OCI-LY7 (cell line): ENCODE measurements at regions not wholly inside any gene's neighbourhood (a gene's known extent, or its start where the extent isn't known, plus 50 kb on each side); places are given as distances from the start of the nearest gene placed in this dataset.
"Not testable (repeated sequence)": the region's sequence is repeated elsewhere in the genome, so short reads cannot be mapped to it uniquely, and the experiment has no call there.

Experiments
- BruUV-seq: library from RNA; stranded (reverse); fragments of 400-500 nt; replicated peaks from 2 replicates; lab custom pipeline; 2021; lab: Mats Ljungman, UMichigan
- CTCF ChIA-PET: fragments of 300-600 bp; sonication (Branson Sonifier 250); formaldehyde crosslinking; loops from one replicate; lab custom pipeline; 2022; ENCODE audit warnings: antibody characterized with exemption; ENCODE audit not compliant: unreplicated experiment; lab: Charles Lee
- POLR2A ChIA-PET: fragments of 300-600 bp; sonication (Branson Sonifier 250); formaldehyde crosslinking; loops from one replicate; lab custom pipeline; 2022; ENCODE audit warnings: antibody characterized with exemption; lab: Charles Lee
- DNase-seq: peaks from one replicate; pipeline ENCODE4 v3.0.0-alpha.2; 2015; ENCODE audit warnings: low spot score
- H2AFZ ChIP-seq: fragments of 200-600 bp; sonication (generic), shearing (Covaris generic); 2 replicates; pipeline ENCODE4 v1.6.1; 2014; ENCODE audit warnings: mild to moderate bottlenecking, antibody characterized with exemption, low read length, moderate library complexity
- H3K27ac ChIP-seq: fragments of 200-600 bp; sonication (generic); 2 replicates; pipeline ENCODE4 v1.5.1; 2014; ENCODE audit warnings: mixed run types, low read depth, mild to moderate bottlenecking, moderate library complexity, low read length, inconsistent platforms; ENCODE audit not compliant: poor library complexity, severe bottlenecking
- H3K36me3 ChIP-seq: fragments of 200-600 bp; sonication (generic); 2 replicates; pipeline ENCODE4 v1.6.1; 2014; ENCODE audit warnings: mild to moderate bottlenecking, antibody characterized with exemption, low read length, moderate library complexity, mixed read lengths; ENCODE audit not compliant: insufficient read depth
- H3K4me1 ChIP-seq: fragments of 200-600 bp; sonication (generic); 2 replicates; pipeline ENCODE4 v1.5.1; 2014; ENCODE audit warnings: mild to moderate bottlenecking, low read length; ENCODE audit not compliant: insufficient read depth, poor library complexity, severe bottlenecking
- H3K4me2 ChIP-seq: fragments of 200-600 bp; sonication (generic); 2 replicates; pipeline ENCODE4 v1.6.1; 2014; ENCODE audit warnings: mild to moderate bottlenecking, low read length
- H3K4me3 ChIP-seq: fragments of 200-600 bp; sonication (generic); 2 replicates; pipeline ENCODE4 v1.5.1; 2014; ENCODE audit warnings: mild to moderate bottlenecking, low read depth, low read length; ENCODE audit not compliant: poor library complexity, severe bottlenecking
- H3K79me2 ChIP-seq: fragments of 200-600 bp; sonication (generic); 2 replicates; pipeline ENCODE4 v1.6.1; 2016; ENCODE audit warnings: low read depth, mild to moderate bottlenecking, low read length, moderate library complexity, mixed read lengths; ENCODE audit not compliant: insufficient read depth
- H3K9me2 ChIP-seq: fragments of 200-600 bp; sonication (generic); 2 replicates; pipeline ENCODE4 v1.6.1; 2016; ENCODE audit warnings: mild to moderate bottlenecking, low read length, mixed read lengths; ENCODE audit not compliant: insufficient read depth
- H3K9me3 ChIP-seq: fragments of 200-600 bp; sonication (generic); 2 replicates; pipeline ENCODE4 v1.6.1; 2014; ENCODE audit warnings: mild to moderate bottlenecking, mixed run types, low read length, mixed read lengths
- H4K20me1 ChIP-seq: fragments of 200-600 bp; sonication (generic); 2 replicates; pipeline ENCODE4 v1.6.1; 2014; ENCODE audit warnings: mild to moderate bottlenecking, antibody characterized with exemption, low read length, moderate library complexity, mixed read lengths; ENCODE audit not compliant: insufficient read depth
- EZH2phosphoT487 ChIP-seq: fragments of 200-600 bp; sonication (generic); IDR thresholded peaks from 2 replicates; pipeline ENCODE4 v1.6.1; 2018; ENCODE audit warnings: low read depth, borderline replicate concordance, mild to moderate bottlenecking, mixed run types, antibody characterized with exemption, low read length, moderate library complexity, mixed read lengths
- intact Hi-C: fragments of 100-400 bp; cut with micrococcal nuclease; formaldehyde crosslinking; loops from one replicate; pipeline ENCODE4 v1.10.0; 2022; ENCODE audit not compliant: unreplicated experiment
- TF ChIP-seq, protein P1 (sequence below): fragments of 200-600 bp; sonication (generic); conservative IDR thresholded peaks from 2 replicates; pipeline ENCODE4 v1.5.1; 2014; ENCODE audit warnings: mild to moderate bottlenecking, antibody characterized with exemption, low read length, moderate library complexity, mixed read lengths

DNA sequence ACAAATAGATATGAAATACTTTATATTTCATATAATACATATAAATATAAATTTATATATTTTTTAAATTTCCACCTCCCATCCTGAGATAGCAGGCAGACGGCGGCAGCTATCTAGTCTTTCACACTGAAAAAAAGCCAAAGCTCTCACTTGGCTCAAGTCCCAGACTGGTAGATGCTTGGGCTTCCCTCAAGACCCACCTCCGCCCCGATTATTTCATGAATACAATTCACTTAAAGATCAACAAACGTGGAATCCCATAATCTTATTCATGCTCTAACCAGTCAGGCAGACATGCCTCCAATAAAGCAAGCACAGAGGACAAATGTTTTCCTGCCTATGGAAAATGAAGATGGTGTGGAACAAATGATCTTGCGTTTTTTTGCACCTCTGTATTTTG lies 275.9 kb upstream of the NR2F2 start:
- intact Hi-C loops, result no loop called here
- Histone ChIP-seq H3K79me2 (no peaks in the 10 kb centered on the region), H2AFZ (no peak overlapping the region), H3K27ac (no peak overlapping the region), H4K20me1 (no peaks in the 10 kb centered on the region), H3K9me2 (no peaks in the 10 kb centered on the region), H3K4me2 (no peak overlapping the region), H3K36me3 (no peaks in the 10 kb centered on the region), H3K4me3 (no peak overlapping the region), H3K4me1 (no peaks in the 10 kb centered on the region), H3K9me3 (no peaks in the 10 kb centered on the region)
- TF ChIP-seq EZH2phosphoT487, result no peak
- TF ChIP-seq, protein P1, sequence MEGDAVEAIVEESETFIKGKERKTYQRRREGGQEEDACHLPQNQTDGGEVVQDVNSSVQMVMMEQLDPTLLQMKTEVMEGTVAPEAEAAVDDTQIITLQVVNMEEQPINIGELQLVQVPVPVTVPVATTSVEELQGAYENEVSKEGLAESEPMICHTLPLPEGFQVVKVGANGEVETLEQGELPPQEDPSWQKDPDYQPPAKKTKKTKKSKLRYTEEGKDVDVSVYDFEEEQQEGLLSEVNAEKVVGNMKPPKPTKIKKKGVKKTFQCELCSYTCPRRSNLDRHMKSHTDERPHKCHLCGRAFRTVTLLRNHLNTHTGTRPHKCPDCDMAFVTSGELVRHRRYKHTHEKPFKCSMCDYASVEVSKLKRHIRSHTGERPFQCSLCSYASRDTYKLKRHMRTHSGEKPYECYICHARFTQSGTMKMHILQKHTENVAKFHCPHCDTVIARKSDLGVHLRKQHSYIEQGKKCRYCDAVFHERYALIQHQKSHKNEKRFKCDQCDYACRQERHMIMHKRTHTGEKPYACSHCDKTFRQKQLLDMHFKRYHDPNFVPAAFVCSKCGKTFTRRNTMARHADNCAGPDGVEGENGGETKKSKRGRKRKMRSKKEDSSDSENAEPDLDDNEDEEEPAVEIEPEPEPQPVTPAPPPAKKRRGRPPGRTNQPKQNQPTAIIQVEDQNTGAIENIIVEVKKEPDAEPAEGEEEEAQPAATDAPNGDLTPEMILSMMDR, result no peak
- BruUV-seq, result no TSS peak
- ChIA-PET CTCF (no interaction called here), POLR2A (no interaction called here)
- no peak for DNase-seq

DNA sequence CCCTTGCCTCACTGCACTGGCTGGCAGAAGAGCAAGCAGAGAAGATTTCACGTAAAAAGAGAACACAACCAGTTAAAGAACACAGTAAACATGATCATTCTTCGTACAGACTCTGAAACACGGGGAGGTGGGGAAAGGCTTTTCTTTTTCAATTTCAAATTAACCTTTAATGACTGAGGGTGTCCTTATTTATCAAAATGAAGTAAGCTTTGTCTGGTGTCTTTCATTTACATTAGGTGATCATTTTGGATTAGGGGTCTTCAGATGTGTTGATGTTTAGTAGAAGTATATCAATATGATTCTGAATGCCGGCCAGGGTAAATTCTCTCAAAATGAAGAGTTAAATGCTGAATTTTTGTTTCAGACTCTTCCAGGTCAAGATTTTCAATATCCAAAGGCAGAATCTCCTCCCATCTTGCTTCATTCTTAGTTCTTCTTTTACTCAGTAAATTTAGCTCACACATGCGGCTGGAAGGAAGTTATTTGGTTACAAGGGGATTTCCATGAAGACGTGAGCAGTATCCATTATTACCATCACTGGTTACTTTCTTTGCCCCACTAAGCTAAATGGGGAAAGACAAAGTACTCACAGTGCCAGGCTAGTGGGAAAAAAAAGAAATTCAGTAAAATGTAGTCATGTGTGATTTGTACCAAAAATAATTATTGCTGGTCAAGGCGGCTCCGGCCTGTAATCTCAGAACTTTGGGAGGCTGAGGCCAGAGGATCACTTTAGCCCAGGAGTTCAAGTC lies 272.2 kb upstream of the NR2F2 start:
- POLR2A ChIA-PET, result no interaction called here
- Histone ChIP-seq H3K4me1 (no peaks in the 10 kb centered on the region), H3K79me2 (no peaks in the 10 kb centered on the region), H3K27ac (no peak overlapping the region), H2AFZ (no peak overlapping the region), H3K36me3 (no peaks in the 10 kb centered on the region), H3K4me2 (no peak overlapping the region), H4K20me1 (no peaks in the 10 kb centered on the region), H3K9me3 (no peaks in the 10 kb centered on the region), H3K9me2 (no peaks in the 10 kb centered on the region), H3K4me3 (no peak overlapping the region)
- no peak for TF ChIP-seq EZH2phosphoT487
- TF ChIP-seq, protein P1, result no peak
- no TSS peak for BruUV-seq
- DNase-seq, result no peak
- CTCF ChIA-PET, result no interaction called here
- intact Hi-C loops, result no loop called here

DNA sequence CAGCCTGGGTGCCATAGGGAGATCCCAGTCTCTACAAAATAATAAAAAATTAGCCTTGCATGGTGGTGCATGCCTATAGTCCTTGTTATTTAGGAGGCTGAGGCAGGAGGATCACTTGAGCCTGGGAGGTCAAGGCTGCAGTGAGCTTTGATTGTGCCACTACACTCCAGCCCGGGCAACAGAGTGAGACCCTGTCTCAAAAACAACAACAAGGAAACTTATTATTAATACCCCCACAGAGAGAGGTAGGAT lies 271.7 kb upstream of the NR2F2 start:
- intact Hi-C loops, POLR2A ChIA-PET, H3K36me3 ChIP-seq, H3K79me2 ChIP-seq, H4K20me1 ChIP-seq, H3K27ac ChIP-seq, H3K9me3 ChIP-seq, H3K4me2 ChIP-seq, H3K9me2 ChIP-seq, H2AFZ ChIP-seq, BruUV-seq, DNase-seq, H3K4me1 ChIP-seq, H3K4me3 ChIP-seq, CTCF ChIA-PET: not testable (repeated sequence)

DNA sequence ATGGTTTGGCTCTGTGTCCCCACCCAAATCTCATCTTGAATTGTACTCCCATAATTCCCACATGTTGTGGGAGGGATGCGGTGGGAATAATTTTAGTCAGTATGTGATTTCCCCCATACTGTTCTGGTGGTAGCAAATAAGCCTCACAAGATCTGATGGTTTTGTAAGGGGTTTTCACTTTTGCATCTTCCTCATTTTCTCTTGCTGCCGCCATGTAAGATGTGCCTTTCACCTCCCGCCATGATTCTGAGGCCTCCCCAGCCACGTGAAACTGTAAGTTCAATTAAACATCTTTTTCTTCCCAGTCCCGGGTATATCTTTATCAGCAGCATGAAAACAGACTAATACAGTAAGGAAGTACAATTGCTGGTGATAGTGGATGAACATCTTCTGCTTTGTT lies 269.9 kb upstream of the NR2F2 start:
- intact Hi-C loops, H3K79me2 ChIP-seq, H2AFZ ChIP-seq, H3K4me3 ChIP-seq, DNase-seq, H3K4me1 ChIP-seq, H3K36me3 ChIP-seq, CTCF ChIA-PET, H3K9me3 ChIP-seq, H3K27ac ChIP-seq, H3K9me2 ChIP-seq, BruUV-seq, H4K20me1 ChIP-seq, H3K4me2 ChIP-seq: not testable (repeated sequence)
- POLR2A ChIA-PET, result interaction anchor here (0.6 kb wide), 1 partner anchor 32 kb away, joined by 3 read pairs; no protein-coding TSS in a partner anchor
